CD4-positive, alpha-beta memory T cell (primary cell): ENCODE measurements at regions not wholly inside any gene's neighbourhood (a gene's known extent, or its start where the extent isn't known, plus 50 kb on each side); places are given as distances from the start of the nearest gene placed in this dataset.
A peak's percentile ranks its signal among the peaks of the same experiment; 100 is the strongest.

Source experiments
- CTCF ChIA-PET: fragments of 350-600 bp; sonication (Branson Sonifier 250); formaldehyde crosslinking; loops from one replicate; lab custom pipeline; 2021; ENCODE audit warnings: inconsistent platforms; ENCODE audit not compliant: partially characterized antibody; lab: Charles Lee
- POLR2A ChIA-PET: fragments of 350-600 bp; sonication (Branson Sonifier 250); formaldehyde crosslinking; loops from one replicate; lab custom pipeline; 2021; ENCODE audit not compliant: partially characterized antibody; lab: Charles Lee
- DNase-seq, 5 donors: peaks; one replicate each; pipeline versions ENCODE4 v3.0.0 to v3.0.0-alpha.2; 2020 to 2022; ENCODE audit warnings: mixed read lengths in 1 of 5
- H3K27ac ChIP-seq: one replicate; pipeline ENCODE4 v1.7.0; 2013; ENCODE audit warnings: low read depth, low read length
- H3K27me3 ChIP-seq: 2 replicates; pipeline ENCODE4 v1.7.0; 2013; ENCODE audit warnings: mild to moderate bottlenecking, low read length, moderate library complexity; ENCODE audit not compliant: insufficient read depth
- H3K36me3 ChIP-seq: 2 replicates; pipeline ENCODE4 v1.7.0; 2013; ENCODE audit warnings: mild to moderate bottlenecking, low read length, moderate library complexity; ENCODE audit not compliant: insufficient read depth
- H3K4me1 ChIP-seq: 2 replicates; pipeline ENCODE4 v1.7.0; 2013; ENCODE audit warnings: mild to moderate bottlenecking, low read length, moderate library complexity; ENCODE audit not compliant: insufficient read depth
- H3K4me3 ChIP-seq, 2 donors: one replicate each; pipeline ENCODE4 v1.7.0; 2013; ENCODE audit warnings: low read length in 2 of 2, mild to moderate bottlenecking in 1 of 2
- H3K9me3 ChIP-seq, 2 donors: one replicate each; pipeline ENCODE4 v1.7.0; 2013; ENCODE audit warnings: low read length in 2 of 2, control low read depth in 1 of 2; ENCODE audit not compliant: control insufficient read depth in 1 of 2
- H3K27ac Mint-ChIP-seq, 7 donors: one replicate each; pipeline ENCODE4 v1.8.0; 2020 to 2021; ENCODE audit warnings: mixed read lengths in 7 of 7, mild to moderate bottlenecking in 6 of 7, inconsistent platforms in 3 of 7, moderate library complexity in 3 of 7
- H3K27me3 Mint-ChIP-seq, 2 donors: one replicate each; pipeline ENCODE4 v1.8.0; 2020 to 2021; ENCODE audit warnings: mixed read lengths in 2 of 2
- H3K36me3 Mint-ChIP-seq, 2 donors: one replicate each; pipeline ENCODE4 v1.8.0; 2020 to 2021; ENCODE audit warnings: mixed read lengths in 2 of 2, inconsistent platforms in 1 of 2, mild to moderate bottlenecking in 1 of 2
- H3K4me1 Mint-ChIP-seq, 4 donors: one replicate each; pipeline ENCODE4 v1.8.0; 2020 to 2021; ENCODE audit warnings: mixed read lengths in 4 of 4, mild to moderate bottlenecking in 1 of 4
- H3K4me3 Mint-ChIP-seq, 8 donors: one replicate each; pipeline ENCODE4 v1.8.0; 2020 to 2021; ENCODE audit warnings: mixed read lengths in 8 of 8, mild to moderate bottlenecking in 7 of 8, moderate library complexity in 6 of 8, inconsistent platforms in 3 of 8
- H3K9me3 Mint-ChIP-seq, 8 donors: one replicate each; pipeline ENCODE4 v1.8.0; 2020 to 2021; ENCODE audit warnings: mixed read lengths in 8 of 8, mild to moderate bottlenecking in 5 of 8, inconsistent platforms in 3 of 8, moderate library complexity in 1 of 8
- intact Hi-C: fragments of 100-400 bp; cut with micrococcal nuclease; formaldehyde crosslinking; loops from one replicate; pipeline ENCODE4 v1.15.1; 2023

- no peak for DNase-seq
- no peak overlapping the region for H3K4me3 ChIP-seq
- ChIA-PET POLR2A (no interaction called here), CTCF (no interaction called here)
- peak overlapping the region in 1 of 8 donors; percentile 36 for H3K4me3 Mint-ChIP-seq
- H3K4me1 ChIP-seq, result no peaks in the 10 kb centered on the region
- intact Hi-C loops, result no loop called here
- H3K36me3 ChIP-seq, result no peaks in the 10 kb centered on the region
- no peaks in the 10 kb centered on the region for H3K27me3 ChIP-seq
- no peaks in the 10 kb centered on the region for H3K36me3 Mint-ChIP-seq
- H3K9me3 Mint-ChIP-seq, result no peaks in the 10 kb centered on the region
- H3K27ac ChIP-seq, result no peak overlapping the region
- no peaks in the 10 kb centered on the region for H3K9me3 ChIP-seq
- no peak overlapping the region for H3K27ac Mint-ChIP-seq
- H3K4me1 Mint-ChIP-seq, result peaks cover 0 to 4% (median 0%) of the 10 kb centered on the region in 4 donors
- H3K27me3 Mint-ChIP-seq, result peaks cover 2 to 11% of the 10 kb centered on the region in 2 donors
Measured at GRCh38 chr14:30296931-30297405, 262.0 kb upstream of the G2E3 start.

- Mint-ChIP-seq H3K27me3 (peaks cover 2 to 11% of the 10 kb centered on the region in 2 donors), H3K4me1 (peaks cover 0 to 4% (median 0%) of the 10 kb centered on the region in 4 donors), H3K4me3 (no peak overlapping the region), H3K36me3 (no peaks in the 10 kb centered on the region), H3K27ac (no peak overlapping the region), H3K9me3 (peaks cover 0 to 1% (median 0%) of the 10 kb centered on the region in 8 donors)
- Histone ChIP-seq H3K9me3 (no peaks in the 10 kb centered on the region), H3K27ac (no peak overlapping the region), H3K36me3 (no peaks in the 10 kb centered on the region), H3K4me1 (no peaks in the 10 kb centered on the region), H3K4me3 (no peak overlapping the region), H3K27me3 (no peaks in the 10 kb centered on the region)
- ChIA-PET POLR2A (no interaction called here), CTCF (no interaction called here)
- no peak for DNase-seq
- intact Hi-C loops, result no loop called here
Measured at GRCh38 chr14:30297876-30298795, 260.8 kb upstream of the G2E3 start.

GRCh38 chr14:30299915-30300314 lies 259.0 kb upstream of the G2E3 start:
- no peaks in the 10 kb centered on the region for H3K9me3 ChIP-seq
- no peak overlapping the region for H3K4me3 Mint-ChIP-seq
- CTCF ChIA-PET, result no interaction called here
- H3K27me3 Mint-ChIP-seq, result peaks cover 2 to 4% of the 10 kb centered on the region in 2 donors
- no peak for DNase-seq
- no peak overlapping the region for H3K27ac ChIP-seq
- no peaks in the 10 kb centered on the region for H3K4me1 ChIP-seq
- peaks cover 0 to 1% (median 0%) of the 10 kb centered on the region in 8 donors for H3K9me3 Mint-ChIP-seq
- H3K27me3 ChIP-seq, result no peaks in the 10 kb centered on the region
- H3K36me3 ChIP-seq, result no peaks in the 10 kb centered on the region
- H3K27ac Mint-ChIP-seq, result no peak overlapping the region
- POLR2A ChIA-PET, result no interaction called here
- intact Hi-C loops, result no loop called here
- H3K4me3 ChIP-seq, result no peak overlapping the region
- H3K4me1 Mint-ChIP-seq, result peaks cover 0 to 4% (median 0%) of the 10 kb centered on the region in 4 donors
- H3K36me3 Mint-ChIP-seq, result no peaks in the 10 kb centered on the region

- Mint-ChIP-seq H3K36me3 (no peaks in the 10 kb centered on the region), H3K4me1 (no peaks in the 10 kb centered on the region), H3K27me3 (peaks cover 0 to 2% of the 10 kb centered on the region in 2 donors), H3K4me3 (no peak overlapping the region), H3K27ac (no peak overlapping the region), H3K9me3 (peaks cover 0 to 3% (median 0%) of the 10 kb centered on the region in 8 donors)
- no peaks in the 10 kb centered on the region for H3K36me3 ChIP-seq
- no peaks in the 10 kb centered on the region for H3K27me3 ChIP-seq
- no peak overlapping the region for H3K27ac ChIP-seq
- intact Hi-C loops, result no loop called here
- no peaks in the 10 kb centered on the region for H3K4me1 ChIP-seq
- no peaks in the 10 kb centered on the region for H3K9me3 ChIP-seq
- CTCF ChIA-PET, result no interaction called here
- no peak overlapping the region for H3K4me3 ChIP-seq
- POLR2A ChIA-PET, result no interaction called here
- DNase-seq, result no peak
Measured at GRCh38 chr14:30303350-30303749, 255.6 kb upstream of the G2E3 start.

- Histone ChIP-seq H3K36me3 (no peaks in the 10 kb centered on the region), H3K27me3 (no peaks in the 10 kb centered on the region), H3K27ac (no peak overlapping the region), H3K4me3 (no peak overlapping the region), H3K4me1 (no peaks in the 10 kb centered on the region), H3K9me3 (no peaks in the 10 kb centered on the region)
- intact Hi-C loops, result no loop called here
- H3K27me3 Mint-ChIP-seq, result peaks cover 1 to 2% of the 10 kb centered on the region in 2 donors
- H3K36me3 Mint-ChIP-seq, result no peaks in the 10 kb centered on the region
- ChIA-PET CTCF (no interaction called here), POLR2A (no interaction called here)
- H3K4me1 Mint-ChIP-seq, result no peaks in the 10 kb centered on the region
- no peak overlapping the region for H3K4me3 Mint-ChIP-seq
- peaks cover 0 to 3% (median 0%) of the 10 kb centered on the region in 8 donors for H3K9me3 Mint-ChIP-seq
- DNase-seq, result no peak
- no peak overlapping the region for H3K27ac Mint-ChIP-seq
Measured at GRCh38 chr14:30305346-30305745, 253.6 kb upstream of the G2E3 start.

GRCh38 chr14:30309405-30309804 lies 249.6 kb upstream of the G2E3 start:
- Mint-ChIP-seq H3K4me3 (no peak overlapping the region), H3K36me3 (no peaks in the 10 kb centered on the region), H3K4me1 (no peaks in the 10 kb centered on the region), H3K9me3 (peaks cover 0 to 2% (median 0%) of the 10 kb centered on the region in 8 donors), H3K27ac (no peak overlapping the region), H3K27me3 (peaks cover 2 to 3% of the 10 kb centered on the region in 2 donors)
- intact Hi-C loops, result no loop called here
- H3K36me3 ChIP-seq, result no peaks in the 10 kb centered on the region
- no peaks in the 10 kb centered on the region for H3K4me1 ChIP-seq
- no peak for DNase-seq
- ChIA-PET POLR2A (no interaction called here), CTCF (no interaction called here)
- H3K27ac ChIP-seq, result no peak overlapping the region
- H3K27me3 ChIP-seq, result no peaks in the 10 kb centered on the region
- no peak overlapping the region for H3K4me3 ChIP-seq
- no peaks in the 10 kb centered on the region for H3K9me3 ChIP-seq

- CTCF ChIA-PET, result no interaction called here
- no peak overlapping the region for H3K27ac Mint-ChIP-seq
- H3K9me3 Mint-ChIP-seq, result peaks cover 2 to 8% (median 6%) of the 10 kb centered on the region in 8 donors
Measured at GRCh38 chr14:30312214-30312613, 246.7 kb upstream of the G2E3 start.

More at GRCh38 chr14:30312214-30312613, 246.7 kb upstream of the G2E3 start:
- no peak for DNase-seq
- Histone ChIP-seq H3K4me3 (no peak overlapping the region), H3K36me3 (no peaks in the 10 kb centered on the region), H3K27ac (no peak overlapping the region), H3K9me3 (no peaks in the 10 kb centered on the region), H3K4me1 (no peaks in the 10 kb centered on the region), H3K27me3 (no peaks in the 10 kb centered on the region)
- H3K36me3 Mint-ChIP-seq, result no peaks in the 10 kb centered on the region
- no peak overlapping the region for H3K4me3 Mint-ChIP-seq
- intact Hi-C loops, result no loop called here
- no peaks in the 10 kb centered on the region for H3K4me1 Mint-ChIP-seq
- POLR2A ChIA-PET, result no interaction called here
- peaks cover 3% of the 10 kb centered on the region in 2 donors for H3K27me3 Mint-ChIP-seq
